ENCODE measurements at regions not wholly inside any gene's neighbourhood (a gene's known extent, or its start where the extent isn't known, plus 50 kb on each side); places are given as distances from the start of the nearest gene placed in this dataset.
"Not testable (repeated sequence)": the region's sequence is repeated elsewhere in the genome, so short reads cannot be mapped to it uniquely, and the experiment has no call there.

DNA sequence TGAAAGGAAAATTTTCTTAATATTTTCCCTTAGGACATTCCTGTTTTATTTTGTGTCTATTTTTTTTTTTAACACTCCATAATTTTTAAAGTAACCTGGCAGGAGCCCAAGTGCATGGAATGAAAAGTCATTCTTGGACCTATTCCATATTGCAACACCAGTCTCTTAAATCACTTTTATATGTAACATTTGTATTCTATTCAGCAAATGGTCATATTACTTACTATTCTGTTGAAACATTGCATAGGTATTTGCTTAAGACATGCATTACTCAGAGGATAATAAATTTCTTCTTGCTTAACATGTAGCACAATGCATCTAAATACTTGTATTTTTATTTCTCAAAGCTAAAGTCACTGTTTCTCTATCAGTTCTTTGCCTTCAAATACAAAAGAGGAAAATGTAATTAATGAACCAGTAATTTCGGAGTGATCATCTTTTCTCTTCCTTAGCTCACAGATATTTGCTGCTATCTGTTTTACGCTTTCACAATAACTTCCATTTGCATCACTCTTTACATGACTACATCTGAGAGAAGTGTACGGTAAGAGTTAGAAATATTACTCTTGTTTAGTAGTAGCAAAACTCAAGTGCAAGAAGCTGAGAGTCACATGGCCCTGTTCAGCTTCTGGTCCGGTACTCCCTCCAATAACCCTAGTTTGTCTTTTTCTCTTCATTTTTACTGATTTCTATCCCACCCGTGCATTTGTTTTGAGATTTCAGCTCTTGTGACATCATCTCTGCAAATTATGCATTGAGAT, 394.8 kb downstream of the USP25 start:
- TF ChIP-seq, protein P1, sequence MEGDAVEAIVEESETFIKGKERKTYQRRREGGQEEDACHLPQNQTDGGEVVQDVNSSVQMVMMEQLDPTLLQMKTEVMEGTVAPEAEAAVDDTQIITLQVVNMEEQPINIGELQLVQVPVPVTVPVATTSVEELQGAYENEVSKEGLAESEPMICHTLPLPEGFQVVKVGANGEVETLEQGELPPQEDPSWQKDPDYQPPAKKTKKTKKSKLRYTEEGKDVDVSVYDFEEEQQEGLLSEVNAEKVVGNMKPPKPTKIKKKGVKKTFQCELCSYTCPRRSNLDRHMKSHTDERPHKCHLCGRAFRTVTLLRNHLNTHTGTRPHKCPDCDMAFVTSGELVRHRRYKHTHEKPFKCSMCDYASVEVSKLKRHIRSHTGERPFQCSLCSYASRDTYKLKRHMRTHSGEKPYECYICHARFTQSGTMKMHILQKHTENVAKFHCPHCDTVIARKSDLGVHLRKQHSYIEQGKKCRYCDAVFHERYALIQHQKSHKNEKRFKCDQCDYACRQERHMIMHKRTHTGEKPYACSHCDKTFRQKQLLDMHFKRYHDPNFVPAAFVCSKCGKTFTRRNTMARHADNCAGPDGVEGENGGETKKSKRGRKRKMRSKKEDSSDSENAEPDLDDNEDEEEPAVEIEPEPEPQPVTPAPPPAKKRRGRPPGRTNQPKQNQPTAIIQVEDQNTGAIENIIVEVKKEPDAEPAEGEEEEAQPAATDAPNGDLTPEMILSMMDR (IDR thresholded peaks at IDR 0.05; ENCODE audit: borderline replicate concordance, insufficient read depth, low read depth, low read length), result no peak

GRCh38 chr21:16125274-16125673, 395.5 kb downstream of the USP25 start:
- H3K4me3 ChIP-seq (ENCODE audit: low read depth, low read length), result no peak overlapping the region
- TF ChIP-seq, protein P1 (IDR thresholded peaks at IDR 0.05; ENCODE audit: borderline replicate concordance, insufficient read depth, low read depth, low read length), result no peak

More for the DNA sequence above, 394.8 kb downstream of the USP25 start:
- H3K4me3 ChIP-seq (ENCODE audit: low read depth, low read length), result no peak overlapping the region

GRCh38 chr21:16132453-16132852, 402.7 kb downstream of the USP25 start:
- not testable (repeated sequence) for H3K4me3 ChIP-seq (ENCODE audit: low read depth, low read length)

DNA sequence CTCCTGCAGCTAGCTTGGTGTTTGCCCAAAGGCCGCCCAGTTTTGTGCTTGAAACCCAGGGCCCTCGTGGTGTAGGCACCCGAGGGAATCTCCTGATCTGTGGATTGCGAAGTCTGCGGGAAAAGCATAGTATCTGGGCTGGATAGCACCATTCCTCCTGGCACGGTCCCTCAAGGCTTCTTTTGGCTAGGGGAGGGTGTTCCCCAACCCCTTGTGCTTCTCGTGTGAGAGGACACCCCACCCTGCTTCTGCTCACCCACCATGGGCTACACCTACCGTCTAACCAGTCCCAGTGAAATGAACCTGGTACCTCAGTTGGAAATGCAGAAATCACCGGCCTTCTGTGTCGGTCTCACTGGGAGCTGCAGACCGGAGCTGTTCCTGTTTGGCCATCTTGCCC, 403.5 kb downstream of the USP25 start:
- no peak overlapping the region for H3K4me3 ChIP-seq (ENCODE audit: low read depth, low read length)
- TF ChIP-seq, protein P1 (IDR thresholded peaks at IDR 0.05; ENCODE audit: borderline replicate concordance, insufficient read depth, low read depth, low read length), result no peak

- H3K4me3 ChIP-seq (ENCODE audit: low read depth, low read length), result no peak overlapping the region
- TF ChIP-seq, protein P1 (IDR thresholded peaks at IDR 0.05; ENCODE audit: borderline replicate concordance, insufficient read depth, low read depth, low read length), result no peak
These were observed 404.4 kb downstream of the USP25 start for GRCh38 chr21:16134134-16134533.

DNA sequence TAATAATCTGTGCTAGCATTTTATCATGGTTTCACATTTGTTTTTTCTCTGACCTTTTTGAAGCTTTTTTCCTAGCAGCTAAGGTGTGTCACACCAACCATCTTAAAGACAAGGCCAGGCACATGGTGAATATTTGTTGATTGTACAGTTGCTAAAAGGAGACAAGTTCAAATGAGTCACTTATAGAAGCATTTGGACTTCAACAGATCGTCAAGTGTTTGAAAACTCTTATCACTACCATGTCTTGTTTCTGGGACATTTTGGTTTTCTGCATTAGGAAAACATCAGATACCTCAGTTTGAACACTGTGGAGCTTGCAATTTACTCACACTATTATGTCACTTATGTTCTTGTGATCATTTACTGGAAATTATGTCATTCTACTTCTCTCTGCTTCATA, 407.3 kb downstream of the USP25 start:
- H3K4me3 ChIP-seq (ENCODE audit: low read depth, low read length), result no peak overlapping the region
- TF ChIP-seq, protein P1 (IDR thresholded peaks at IDR 0.05; ENCODE audit: borderline replicate concordance, insufficient read depth, low read depth, low read length), result no peak

DNA sequence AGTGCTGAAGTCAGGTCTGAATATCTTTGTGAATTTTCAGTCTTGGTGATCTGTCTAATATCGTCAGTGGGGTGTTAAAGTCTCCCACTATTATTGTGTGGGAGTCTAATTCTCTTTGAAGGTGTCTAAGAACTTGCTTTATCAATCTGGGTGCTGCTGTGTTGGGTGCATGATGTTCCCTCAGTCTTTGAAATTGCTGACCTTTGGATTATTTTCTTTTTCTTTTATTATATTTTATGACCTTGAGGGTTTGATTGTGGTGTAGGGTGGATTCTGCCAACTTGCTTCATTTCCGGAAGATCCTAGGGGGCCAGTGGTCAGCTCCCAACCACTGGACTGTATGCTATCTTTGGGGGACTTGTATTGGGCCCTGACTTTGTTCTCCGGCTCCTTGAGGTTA, 415.3 kb downstream of the USP25 start:
- no peak overlapping the region for H3K4me3 ChIP-seq (ENCODE audit: low read depth, low read length)
- TF ChIP-seq, protein P1 (IDR thresholded peaks at IDR 0.05; ENCODE audit: borderline replicate concordance, insufficient read depth, low read depth, low read length), result no peak
